ENCODE measurements at regions not wholly inside any gene's neighbourhood (a gene's known extent, or its start where the extent isn't known, plus 50 kb on each side); places are given as distances from the start of the nearest gene placed in this dataset.
A peak's percentile ranks its signal among the peaks of the same experiment; 100 is the strongest.

DNA sequence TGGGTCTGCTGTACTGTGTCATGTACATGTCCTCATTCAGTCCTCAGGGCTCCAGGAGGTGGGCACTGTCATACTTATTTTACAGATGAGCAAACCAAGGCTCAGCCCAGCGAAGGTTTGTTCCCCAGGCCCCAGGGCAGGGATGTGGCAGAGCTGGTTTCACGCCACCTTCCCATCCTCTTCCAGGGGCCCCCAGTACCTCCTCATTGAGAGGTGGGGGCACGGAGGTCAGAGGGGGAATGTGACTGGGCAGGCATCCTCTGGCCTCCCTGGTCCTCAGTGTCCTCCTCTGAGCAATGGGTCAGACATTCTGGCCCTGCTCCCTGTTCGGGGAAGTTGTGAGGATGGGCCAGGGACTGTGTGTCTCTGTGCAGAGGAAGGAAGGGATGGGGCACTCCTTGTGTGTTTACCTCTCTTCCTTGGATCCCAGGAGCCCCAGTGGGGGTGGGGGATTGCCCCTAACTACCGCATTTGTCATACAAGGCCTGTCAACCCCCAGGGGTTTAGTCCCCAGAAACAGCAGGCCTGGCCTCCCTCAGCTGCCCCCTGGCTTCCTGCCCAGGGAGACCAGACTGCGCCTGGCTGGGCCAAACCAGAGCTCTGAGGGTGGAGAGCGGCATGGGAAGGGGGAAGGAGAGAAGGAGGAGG is 65.9 kb upstream of the LCTL start:
- Histone ChIP-seq H3K9me3 (ENCODE audit: insufficient read depth in 2 of 2, low read depth in 1 of 2, low read length in 1 of 2) (no peaks in the 10 kb centered on the region), H3K4ac (replicated peaks; ENCODE audit: insufficient read length, low read depth, low read length) (no peak overlapping the region), H3K36me3 (ENCODE audit: control insufficient read depth in 2 of 4, insufficient read depth in 4 of 4, low read length in 3 of 4) (no peaks in the 10 kb centered on the region), H3K14ac (ENCODE audit: insufficient read length) (no peak overlapping the region), H4K91ac (replicated peaks; ENCODE audit: insufficient read length, low read length) (peak overlapping the region; percentile 57), H2BK5ac (ENCODE audit: low read depth, low read length) (no peak overlapping the region), H4K20me1 (replicated peaks in 1 of 2; ENCODE audit: control insufficient read depth in 1 of 2, insufficient read depth in 2 of 2, low read length in 2 of 2) (no peaks in the 10 kb centered on the region), H3K27me3 (replicated peaks in 1 of 4; ENCODE audit: control insufficient read depth in 3 of 4, extremely low read depth in 1 of 4, insufficient read depth in 3 of 4, low read length in 3 of 4) (no peaks in the 10 kb centered on the region), H4K5ac (ENCODE audit: insufficient read length, low read depth, low read length) (no peak overlapping the region), H2BK12ac (ENCODE audit: low read depth, low read length) (peak overlapping the region; percentile 63; the same call in 1 of the 2 replicates), H2BK15ac (ENCODE audit: low read length) (0 out of 2 replicates have a peak overlapping the region, but pooled peaks have one; percentile 53), H3K9ac (replicated peaks in 1 of 4; ENCODE audit: extremely low read depth in 1 of 4, low read depth in 3 of 4, low read length in 3 of 4) (no peak overlapping the region), H3K79me1 (ENCODE audit: low read depth, low read length) (no peaks in the 10 kb centered on the region), H3K4me1 (replicated peaks in 1 of 4; ENCODE audit: control insufficient read depth in 3 of 4, insufficient read depth in 4 of 4, low read length in 3 of 4) (peaks cover 5 to 21% (median 12%) of the 10 kb centered on the region in 4 experiments), H3K23ac (ENCODE audit: insufficient read length) (no peak overlapping the region), H3K4me3 (ENCODE audit: extremely low read depth in 1 of 4, insufficient read depth in 2 of 4, low read depth in 3 of 4, low read length in 4 of 4) (no peak overlapping the region), H2BK20ac (ENCODE audit: low read length) (no peak overlapping the region; the same call in 1 of the 2 replicates), H2AK5ac (ENCODE audit: low read depth, low read length) (no peak overlapping the region), H3K56ac (replicated peaks; ENCODE audit: insufficient read length, low read depth, low read length) (no peak overlapping the region), H2AFZ (ENCODE audit: low read length) (no peak overlapping the region), H4K8ac (ENCODE audit: extremely low read depth, insufficient read depth, low read length) (peak overlapping the region; percentile 17; the same call in 1 of the 2 replicates), H3K18ac (ENCODE audit: extremely low read depth, low read length) (no peak overlapping the region), H3K27ac (ENCODE audit: low read depth, low read length) (no peak overlapping the region), H3K23me2 (ENCODE audit: low read depth, low read length) (no peaks in the 10 kb centered on the region), H2BK120ac (replicated peaks; ENCODE audit: low read depth, low read length) (no peak overlapping the region), H3K4me2 (ENCODE audit: insufficient read depth in 1 of 2, low read depth in 2 of 2, low read length in 2 of 2) (no peak overlapping the region), H3K79me2 (ENCODE audit: control insufficient read depth in 1 of 2, insufficient read depth in 2 of 2, low read length in 2 of 2) (no peaks in the 10 kb centered on the region)
- CTCF ChIA-PET (ENCODE audit: partially characterized antibody), result interaction anchor here (1.0 to 7.2 kb wide), 10 partner anchors 9 to 67 kb away, joined by 3 to 45 read pairs (median 4); no protein-coding TSS in a partner anchor
- 84% methylated on average over 7 of the region's 7 CpGs; no CpG with 5 or more reads in 1 of the 2 experiments for WGBS, 2 experiments (ENCODE audit: extremely low coverage in 1 of 2, insufficient coverage in 1 of 2, insufficient read length in 1 of 2, insufficient replicate concordance in 2 of 2, low coverage in 1 of 2, low lambda C conversion rate in 2 of 2, missing lambda C conversion rate in 1 of 2)
- POLR2A ChIA-PET (ENCODE audit: partially characterized antibody), result interaction anchor here (1.2 to 1.7 kb wide), 3 partner anchors 10 to 135 kb away, joined by 3 to 13 read pairs (median 3); no protein-coding TSS in a partner anchor
- DNase-seq (ENCODE audit: low read depth in 1 of 2, low spot score in 2 of 2) (no peak), FAIRE-seq (no peak)
- TF ChIP-seq ASH2L (IDR thresholded peaks at IDR 0.05; ENCODE audit: low read length), result no peak
- TF ChIP-seq, protein P1, sequence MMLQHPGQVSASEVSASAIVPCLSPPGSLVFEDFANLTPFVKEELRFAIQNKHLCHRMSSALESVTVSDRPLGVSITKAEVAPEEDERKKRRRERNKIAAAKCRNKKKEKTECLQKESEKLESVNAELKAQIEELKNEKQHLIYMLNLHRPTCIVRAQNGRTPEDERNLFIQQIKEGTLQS (IDR thresholded peaks at IDR 0.05; ENCODE audit: insufficient read depth, low read depth, low read length), result no peak
- TF ChIP-seq, protein P2, sequence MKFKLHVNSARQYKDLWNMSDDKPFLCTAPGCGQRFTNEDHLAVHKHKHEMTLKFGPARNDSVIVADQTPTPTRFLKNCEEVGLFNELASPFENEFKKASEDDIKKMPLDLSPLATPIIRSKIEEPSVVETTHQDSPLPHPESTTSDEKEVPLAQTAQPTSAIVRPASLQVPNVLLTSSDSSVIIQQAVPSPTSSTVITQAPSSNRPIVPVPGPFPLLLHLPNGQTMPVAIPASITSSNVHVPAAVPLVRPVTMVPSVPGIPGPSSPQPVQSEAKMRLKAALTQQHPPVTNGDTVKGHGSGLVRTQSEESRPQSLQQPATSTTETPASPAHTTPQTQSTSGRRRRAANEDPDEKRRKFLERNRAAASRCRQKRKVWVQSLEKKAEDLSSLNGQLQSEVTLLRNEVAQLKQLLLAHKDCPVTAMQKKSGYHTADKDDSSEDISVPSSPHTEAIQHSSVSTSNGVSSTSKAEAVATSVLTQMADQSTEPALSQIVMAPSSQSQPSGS (IDR thresholded peaks at IDR 0.05; ENCODE audit: low read length), result no peak
- TF ChIP-seq KDM4A (IDR thresholded peaks at IDR 0.05; ENCODE audit: low read depth, low read length, severe bottlenecking), result no peak
- TF ChIP-seq JUN (IDR thresholded peaks at IDR 0.05; ENCODE audit: low read depth, low read length), result no peak
- no peak for TF ChIP-seq HDAC2 (IDR thresholded peaks at IDR 0.05; ENCODE audit: borderline replicate concordance in 1 of 2, low read depth in 2 of 2, low read length in 2 of 2)
- TF ChIP-seq SUZ12 (IDR thresholded peaks at IDR 0.05; ENCODE audit: low read length), result no peak
- TF ChIP-seq BACH1 (IDR thresholded peaks at IDR 0.05; ENCODE audit: low read length), result no peak
- TF ChIP-seq JUND (IDR thresholded peaks at IDR 0.05; ENCODE audit: low read length), result no peak
- no peak for TF ChIP-seq SP4 (IDR thresholded peaks at IDR 0.05; ENCODE audit: low read length)
- no peak for TF ChIP-seq TAF7 (optimal IDR thresholded peaks at IDR 0.05; ENCODE audit: borderline replicate concordance, low read depth, low read length)
